Muscle of back (tissue), 3 donors: ENCODE measurements at regions not wholly inside any gene's neighbourhood (a gene's known extent, or its start where the extent isn't known, plus 50 kb on each side); places are given as distances from the start of the nearest gene placed in this dataset.
"Not testable (repeated sequence)": the region's sequence is repeated elsewhere in the genome, so short reads cannot be mapped to it uniquely, and the experiment has no call there.

Experiments
- DNase-seq, 3 donors: peaks; one replicate each; pipeline versions ENCODE4 v3.0.0 to v3.0.0-alpha.2; 2013

GRCh38 chr1:58190267-58190988 lies 356.1 kb downstream of the OMA1 start:
- peak in 1 of 3 donors; percentile 0 for DNase-seq

GRCh38 chr1:58189453-58189852 lies 357.1 kb downstream of the OMA1 start:
- no peak for DNase-seq

- no peak for DNase-seq
Measured at GRCh38 chr1:58183286-58183685, 363.2 kb downstream of the OMA1 start.

GRCh38 chr1:58180537-58180936 lies 366.0 kb downstream of the OMA1 start:
- DNase-seq = no peak

- not testable (repeated sequence) for DNase-seq
Measured at GRCh38 chr1:58169160-58169559, 377.4 kb downstream of the OMA1 start.

GRCh38 chr1:58167131-58167530 lies 379.4 kb downstream of the OMA1 start:
- not testable (repeated sequence) for DNase-seq

GRCh38 chr1:58166417-58166816 lies 380.1 kb downstream of the OMA1 start:
- no peak for DNase-seq

GRCh38 chr1:58165073-58165472 lies 381.5 kb downstream of the OMA1 start:
- no peak for DNase-seq

GRCh38 chr1:58162952-58163550 lies 383.5 kb downstream of the OMA1 start:
- DNase-seq = peak; percentile 37 to 66 (median 57)

- no peak for DNase-seq
Measured at GRCh38 chr1:58159434-58159830, 387.1 kb downstream of the OMA1 start.

GRCh38 chr1:58158506-58159433 lies 387.8 kb downstream of the OMA1 start:
- no peak for DNase-seq

GRCh38 chr1:58158016-58158415 lies 388.5 kb downstream of the OMA1 start:
- no peak for DNase-seq

- DNase-seq = no peak
Measured at GRCh38 chr1:58157256-58157655, 389.3 kb downstream of the OMA1 start.

GRCh38 chr1:58156831-58157230 lies 389.7 kb downstream of the OMA1 start:
- no peak for DNase-seq

GRCh38 chr1:58156124-58156468 lies 390.4 kb downstream of the OMA1 start:
- DNase-seq = no peak

GRCh38 chr1:58155418-58156123 lies 391.0 kb downstream of the OMA1 start:
- DNase-seq = peak in 1 of 3 donors; percentile 6

GRCh38 chr1:58154256-58154655 lies 392.3 kb downstream of the OMA1 start:
- no peak for DNase-seq

GRCh38 chr1:58152697-58153096 lies 393.8 kb downstream of the OMA1 start:
- DNase-seq = no peak

- DNase-seq = no peak
Measured at GRCh38 chr1:58149271-58149812, 397.2 kb downstream of the OMA1 start.

- DNase-seq = no peak
Measured at GRCh38 chr1:58144698-58145270, 401.7 kb downstream of the OMA1 start.

- DNase-seq = no peak
Measured at GRCh38 chr1:58143972-58144697, 402.4 kb downstream of the OMA1 start.
